DND-41 (cell line): ENCODE measurements at regions not wholly inside any gene's neighbourhood (a gene's known extent, or its start where the extent isn't known, plus 50 kb on each side); places are given as distances from the start of the nearest gene placed in this dataset.

Source experiments
- ATAC-seq: fragments of 200-7000 bp; cut with Tn5 transposase; 3 replicates; pipeline ENCODE4 v1.9.1; 2021; ENCODE audit warnings: low read depth; ENCODE audit not compliant: insufficient read depth
- DNase-seq: peaks from one replicate; pipeline ENCODE4 v3.0.0-alpha.2; 2020
- H2AFZ ChIP-seq: 2 replicates; pipeline ENCODE4 v1.6.0; 2012; ENCODE audit warnings: low read depth, low read length
- H3K27ac ChIP-seq: 2 replicates; pipeline ENCODE4 v1.5.1; 2012; ENCODE audit warnings: low read length, inconsistent platforms
- H3K27me3 ChIP-seq: fragments of 200-600 bp; sonication (generic); 2 replicates; pipeline ENCODE4 v1.6.0; 2012; ENCODE audit warnings: low read length, mild to moderate bottlenecking, inconsistent platforms; ENCODE audit not compliant: insufficient read depth, poor library complexity
- H3K36me3 ChIP-seq: 2 replicates; pipeline ENCODE4 v1.5.1; 2012; ENCODE audit warnings: low read length, inconsistent platforms; ENCODE audit not compliant: insufficient read depth
- H3K4me1 ChIP-seq: 2 replicates; pipeline ENCODE4 v1.5.1; 2012; ENCODE audit warnings: mild to moderate bottlenecking, low read length; ENCODE audit not compliant: insufficient read depth
- H3K4me2 ChIP-seq: 2 replicates; pipeline ENCODE4 v1.6.0; 2012; ENCODE audit warnings: mild to moderate bottlenecking, moderate library complexity, low read length, inconsistent platforms; ENCODE audit not compliant: insufficient read depth
- H3K4me3 ChIP-seq, 2 experiments: fragments of 200-600 bp in 1 of 2; shearing (Covaris generic) in 1 of 2; 2 replicates each; pipeline ENCODE4 v1.5.1; 2012 to 2016; ENCODE audit warnings: inconsistent platforms in 2 of 2, low read length in 2 of 2, mild to moderate bottlenecking in 2 of 2, low read depth in 1 of 2, moderate library complexity in 1 of 2
- H3K79me2 ChIP-seq: 2 replicates; pipeline ENCODE4 v1.6.0; 2012; ENCODE audit warnings: low read length, inconsistent platforms; ENCODE audit not compliant: insufficient read depth
- H3K9ac ChIP-seq: 2 replicates; pipeline ENCODE4 v1.6.0; 2012; ENCODE audit warnings: low read depth, mild to moderate bottlenecking, inconsistent platforms, low read length, moderate library complexity
- H3K9me3 ChIP-seq: 2 replicates; pipeline ENCODE4 v1.5.1; 2012; ENCODE audit warnings: low read length, moderate library complexity, mild to moderate bottlenecking, inconsistent platforms; ENCODE audit not compliant: insufficient read depth, severe bottlenecking
- H4K20me1 ChIP-seq: 2 replicates; pipeline ENCODE4 v1.6.0; 2012; ENCODE audit warnings: low read length; ENCODE audit not compliant: insufficient read depth
- EZH2 ChIP-seq: IDR thresholded peaks from 3 replicates; pipeline ENCODE4 v1.6.1; 2012; ENCODE audit warnings: borderline replicate concordance, low read depth, mild to moderate bottlenecking, moderate library complexity, low read length, inconsistent platforms; ENCODE audit not compliant: severe bottlenecking
- TF ChIP-seq, protein P1 (sequence below): IDR thresholded peaks from 2 replicates; pipeline ENCODE4 v1.5.1; 2012; ENCODE audit warnings: borderline replicate concordance, low read length, moderate library complexity, mild to moderate bottlenecking; ENCODE audit not compliant: poor library complexity, severe bottlenecking; ENCODE audit errors: extremely low read depth

DNA sequence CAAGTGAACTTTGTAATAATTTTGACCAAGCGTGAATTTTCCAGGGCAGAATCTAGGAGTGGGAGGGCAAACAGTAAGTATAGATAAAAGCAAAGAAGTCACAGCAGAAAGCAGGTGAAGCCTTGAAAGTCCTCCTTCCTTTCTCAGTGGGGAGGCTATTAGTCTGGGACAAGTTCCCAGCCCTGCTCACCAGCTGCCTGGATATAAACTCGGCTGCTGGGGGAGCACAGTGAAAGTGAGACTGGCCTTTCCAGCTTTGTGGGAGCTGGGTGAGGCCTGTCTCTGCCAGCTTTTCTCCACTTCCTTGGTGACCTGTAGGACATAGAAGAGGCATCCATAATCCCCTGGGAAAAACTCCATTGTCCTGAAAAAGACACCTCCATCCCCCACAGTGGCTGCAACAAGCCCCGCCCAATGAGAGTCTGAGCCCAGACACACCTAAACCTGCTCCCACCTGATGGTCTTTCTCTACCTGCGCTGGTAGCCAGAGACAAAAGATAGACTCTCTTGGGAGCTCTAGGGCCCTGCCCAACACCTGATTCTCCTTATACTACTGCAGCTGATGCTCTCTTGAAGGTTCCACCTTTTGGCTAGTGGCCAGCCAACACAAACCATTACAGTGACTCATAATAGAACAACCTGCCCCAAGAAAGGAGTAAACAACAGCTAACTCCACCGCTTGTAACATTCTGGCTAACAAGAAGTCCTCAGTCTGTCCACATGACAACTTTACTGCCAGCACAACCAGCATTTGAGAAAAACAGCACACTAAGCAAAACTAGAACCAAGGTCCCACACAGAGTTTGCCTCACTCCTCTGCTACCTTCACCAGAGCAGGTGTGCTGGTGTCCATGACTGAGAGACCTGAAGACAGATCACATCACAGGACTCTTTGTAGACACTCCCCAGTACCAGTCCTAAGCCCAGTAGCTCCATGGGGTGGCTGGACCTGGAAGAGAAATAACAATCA lies 252.2 kb upstream of the SLITRK6 start:
- Histone ChIP-seq H3K4me3 (no peak overlapping the region), H3K9ac (no peak overlapping the region), H4K20me1 (no peaks in the 10 kb centered on the region), H2AFZ (no peak overlapping the region), H3K79me2 (no peaks in the 10 kb centered on the region), H3K4me1 (no peaks in the 10 kb centered on the region), H3K4me2 (no peak overlapping the region), H3K9me3 (no peaks in the 10 kb centered on the region), H3K36me3 (no peaks in the 10 kb centered on the region), H3K27ac (no peak overlapping the region), H3K27me3 (no peaks in the 10 kb centered on the region)
- ATAC-seq (no peak), DNase-seq (no peak)
- TF ChIP-seq, protein P1, sequence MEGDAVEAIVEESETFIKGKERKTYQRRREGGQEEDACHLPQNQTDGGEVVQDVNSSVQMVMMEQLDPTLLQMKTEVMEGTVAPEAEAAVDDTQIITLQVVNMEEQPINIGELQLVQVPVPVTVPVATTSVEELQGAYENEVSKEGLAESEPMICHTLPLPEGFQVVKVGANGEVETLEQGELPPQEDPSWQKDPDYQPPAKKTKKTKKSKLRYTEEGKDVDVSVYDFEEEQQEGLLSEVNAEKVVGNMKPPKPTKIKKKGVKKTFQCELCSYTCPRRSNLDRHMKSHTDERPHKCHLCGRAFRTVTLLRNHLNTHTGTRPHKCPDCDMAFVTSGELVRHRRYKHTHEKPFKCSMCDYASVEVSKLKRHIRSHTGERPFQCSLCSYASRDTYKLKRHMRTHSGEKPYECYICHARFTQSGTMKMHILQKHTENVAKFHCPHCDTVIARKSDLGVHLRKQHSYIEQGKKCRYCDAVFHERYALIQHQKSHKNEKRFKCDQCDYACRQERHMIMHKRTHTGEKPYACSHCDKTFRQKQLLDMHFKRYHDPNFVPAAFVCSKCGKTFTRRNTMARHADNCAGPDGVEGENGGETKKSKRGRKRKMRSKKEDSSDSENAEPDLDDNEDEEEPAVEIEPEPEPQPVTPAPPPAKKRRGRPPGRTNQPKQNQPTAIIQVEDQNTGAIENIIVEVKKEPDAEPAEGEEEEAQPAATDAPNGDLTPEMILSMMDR = no peak
- TF ChIP-seq EZH2 = no peak

DNA sequence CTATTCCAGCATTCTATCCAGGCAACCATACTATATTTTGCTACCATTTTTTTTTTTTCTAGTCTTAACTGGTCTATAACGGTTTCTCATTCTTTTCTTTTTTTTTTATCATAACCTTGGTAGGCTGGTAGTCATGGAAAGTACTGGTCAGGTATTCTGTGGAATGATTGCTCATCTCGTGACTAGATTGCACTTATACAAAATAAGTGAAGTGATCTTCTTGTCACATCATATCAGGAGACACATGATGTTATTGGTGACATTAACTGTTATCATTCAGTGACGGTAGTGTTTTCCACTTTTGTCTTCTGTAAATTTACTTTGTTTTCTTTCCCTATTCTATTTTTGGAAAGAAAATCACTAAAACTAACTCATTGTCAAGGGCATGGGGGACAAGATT lies 239.3 kb upstream of the SLITRK6 start:
- H3K9ac ChIP-seq = no peak overlapping the region
- H2AFZ ChIP-seq = no peak overlapping the region
- no peak for DNase-seq
- no peaks in the 10 kb centered on the region for H3K79me2 ChIP-seq
- TF ChIP-seq EZH2 = no peak
- TF ChIP-seq, protein P1 = no peak
- H4K20me1 ChIP-seq = no peaks in the 10 kb centered on the region
- no peak overlapping the region for H3K4me3 ChIP-seq
- H3K27ac ChIP-seq = no peak overlapping the region
- H3K36me3 ChIP-seq = no peaks in the 10 kb centered on the region
- no peak overlapping the region for H3K4me2 ChIP-seq
- H3K27me3 ChIP-seq = no peaks in the 10 kb centered on the region
- no peaks in the 10 kb centered on the region for H3K9me3 ChIP-seq
- H3K4me1 ChIP-seq = no peaks in the 10 kb centered on the region
- no peak for ATAC-seq

DNA sequence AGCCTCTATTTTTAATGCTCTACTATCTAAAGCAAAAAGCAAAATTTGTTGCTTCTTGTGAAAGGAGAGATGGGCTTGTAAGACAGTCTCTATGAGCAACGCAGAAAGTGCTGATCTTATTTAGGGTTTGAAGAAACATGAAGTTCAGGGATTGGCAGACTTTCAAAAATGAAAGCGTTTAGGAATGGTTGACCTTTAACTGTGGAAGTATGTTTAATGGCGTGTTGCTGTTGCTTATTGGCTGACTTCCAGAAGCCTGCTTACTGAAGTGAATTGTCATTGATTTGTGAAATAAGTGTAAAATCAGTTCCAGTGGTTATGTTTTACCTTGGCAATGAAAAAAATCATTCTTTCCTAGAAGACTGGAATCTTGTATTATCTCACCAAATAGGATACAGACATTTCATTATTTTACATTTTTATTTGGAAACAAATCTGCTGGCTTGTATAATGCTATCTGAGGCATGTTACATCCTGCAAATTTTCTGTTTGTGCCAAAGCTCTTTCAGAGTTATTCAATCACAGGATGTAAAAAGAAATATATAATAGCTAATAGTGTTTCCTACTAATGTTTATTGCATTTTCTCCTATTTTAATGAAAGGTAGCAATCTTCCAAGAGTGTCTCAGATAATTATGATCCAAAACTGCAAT lies 221.3 kb upstream of the SLITRK6 start:
- Histone ChIP-seq H3K4me2 (no peak overlapping the region), H2AFZ (no peak overlapping the region), H3K4me1 (no peaks in the 10 kb centered on the region), H3K27me3 (no peaks in the 10 kb centered on the region), H3K9ac (no peak overlapping the region), H4K20me1 (no peaks in the 10 kb centered on the region), H3K79me2 (no peaks in the 10 kb centered on the region), H3K9me3 (no peaks in the 10 kb centered on the region), H3K27ac (no peak overlapping the region), H3K4me3 (no peak overlapping the region), H3K36me3 (no peaks in the 10 kb centered on the region)
- DNase-seq = no peak
- ATAC-seq = no peak
- TF ChIP-seq, protein P1 = no peak
- TF ChIP-seq EZH2 = no peak
